Uterus (tissue), 2 donors: ENCODE measurements at regions not wholly inside any gene's neighbourhood (a gene's known extent, or its start where the extent isn't known, plus 50 kb on each side); places are given as distances from the start of the nearest gene placed in this dataset.

Source experiments
- CTCF ChIP-seq, 4 experiments: fragments of 200-600 bp in 2 of 4; fragments of 450-650 bp in 2 of 4; sonication (generic) in 2 of 4; IDR thresholded peaks; one replicate each; pipeline ENCODE4 v1.5.1; 2016 to 2019; ENCODE audit warnings: antibody characterized with exemption in 4 of 4, mild to moderate bottlenecking in 2 of 4, moderate library complexity in 1 of 4
- POLR2A ChIP-seq, 2 donors: fragments of 450-650 bp; IDR thresholded peaks; one replicate each; pipeline ENCODE4 v1.6.1; 2016; ENCODE audit warnings: antibody characterized with exemption in 2 of 2, mild to moderate bottlenecking in 1 of 2, moderate library complexity in 1 of 2

GRCh38 chr7:124480821-124481290, 284.7 kb downstream of the GPR37 start:
- TF ChIP-seq POLR2A (IDR thresholded peaks at IDR 0.05) (no peak), CTCF (IDR thresholded peaks at IDR 0.05) (no peak)
